SK-N-SH (cell line): ENCODE measurements at regions not wholly inside any gene's neighbourhood (a gene's known extent, or its start where the extent isn't known, plus 50 kb on each side); places are given as distances from the start of the nearest gene placed in this dataset.

ENCODE experiments used
- EP300 ChIP-seq, 2 experiments: IDR thresholded peaks; 2 replicates each; pipeline versions ENCODE4 v1.4.0 to v1.6.1; 2012; ENCODE audit warnings: borderline replicate concordance in 1 of 2, low read depth in 1 of 2, low read length in 1 of 2
- EZH2phosphoT487 ChIP-seq: fragments of 200-600 bp; sonication (generic); IDR thresholded peaks from 2 replicates; pipeline ENCODE4 v1.6.1; 2017; ENCODE audit warnings: low read depth, mixed run types, mild to moderate bottlenecking, antibody characterized with exemption, moderate library complexity, borderline replicate concordance
- FOSL2 ChIP-seq: IDR thresholded peaks from 2 replicates; pipeline ENCODE4 v1.4.0; 2012; ENCODE audit warnings: low read depth, mild to moderate bottlenecking, moderate library complexity, borderline replicate concordance
- FOXM1 ChIP-seq: IDR thresholded peaks from 2 replicates; pipeline ENCODE4 v1.4.0; 2012; ENCODE audit warnings: low read depth, mild to moderate bottlenecking
- GABPA ChIP-seq: IDR thresholded peaks from 2 replicates; pipeline ENCODE4 v1.4.0; 2012; ENCODE audit warnings: low read depth, mild to moderate bottlenecking
- MXI1 ChIP-seq: IDR thresholded peaks from 2 replicates; pipeline ENCODE4 v1.6.1; 2012; ENCODE audit warnings: mild to moderate bottlenecking, low read depth, low read length, improper control_type of control experiment
- POLR2AphosphoS5 ChIP-seq: IDR thresholded peaks from 2 replicates; pipeline ENCODE4 v1.6.1; 2012; ENCODE audit warnings: low read depth, low read length
- SIN3A ChIP-seq: IDR thresholded peaks from 2 replicates; pipeline ENCODE4 v1.6.1; 2012; ENCODE audit warnings: low read depth, mild to moderate bottlenecking, low read length, moderate library complexity, borderline replicate concordance
- TAF1 ChIP-seq: IDR thresholded peaks from 2 replicates; pipeline ENCODE4 v1.6.1; 2012; ENCODE audit warnings: low read depth, mild to moderate bottlenecking, low read length, moderate library complexity, borderline replicate concordance
- YY1 ChIP-seq: IDR thresholded peaks from 2 replicates; pipeline ENCODE4 v1.4.0; 2012; ENCODE audit warnings: low read depth, mild to moderate bottlenecking
- TF ChIP-seq, protein P1 (sequence below): fragments of 200-600 bp; sonication (generic); IDR thresholded peaks from 2 replicates; pipeline ENCODE4 v1.6.1; 2017; ENCODE audit warnings: antibody characterized with exemption, mild to moderate bottlenecking, moderate library complexity
- TF ChIP-seq, protein P2 (sequence below): IDR thresholded peaks from 2 replicates; pipeline ENCODE4 v1.4.0; 2012; ENCODE audit warnings: low read depth

DNA sequence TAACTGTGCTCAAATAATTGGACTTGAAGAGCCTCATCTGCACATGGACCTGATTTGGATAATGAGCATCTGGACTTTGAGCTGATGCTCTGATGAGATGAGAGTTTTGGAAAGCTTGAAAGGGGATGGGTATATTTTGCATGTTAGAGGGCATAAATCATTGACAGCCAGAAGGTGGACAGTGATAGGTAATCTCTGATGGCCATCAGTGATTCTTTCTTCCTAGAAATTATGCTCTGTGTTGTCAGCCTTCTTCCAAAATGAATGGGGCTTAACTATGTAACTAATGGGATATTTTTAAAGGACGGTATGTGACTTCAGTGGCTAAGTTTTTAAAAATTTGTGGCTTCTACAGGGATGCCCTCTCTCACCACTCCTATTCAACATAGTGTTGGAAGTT lies 334.0 kb downstream of the PTTG2 start:
- TF ChIP-seq, protein P1, sequence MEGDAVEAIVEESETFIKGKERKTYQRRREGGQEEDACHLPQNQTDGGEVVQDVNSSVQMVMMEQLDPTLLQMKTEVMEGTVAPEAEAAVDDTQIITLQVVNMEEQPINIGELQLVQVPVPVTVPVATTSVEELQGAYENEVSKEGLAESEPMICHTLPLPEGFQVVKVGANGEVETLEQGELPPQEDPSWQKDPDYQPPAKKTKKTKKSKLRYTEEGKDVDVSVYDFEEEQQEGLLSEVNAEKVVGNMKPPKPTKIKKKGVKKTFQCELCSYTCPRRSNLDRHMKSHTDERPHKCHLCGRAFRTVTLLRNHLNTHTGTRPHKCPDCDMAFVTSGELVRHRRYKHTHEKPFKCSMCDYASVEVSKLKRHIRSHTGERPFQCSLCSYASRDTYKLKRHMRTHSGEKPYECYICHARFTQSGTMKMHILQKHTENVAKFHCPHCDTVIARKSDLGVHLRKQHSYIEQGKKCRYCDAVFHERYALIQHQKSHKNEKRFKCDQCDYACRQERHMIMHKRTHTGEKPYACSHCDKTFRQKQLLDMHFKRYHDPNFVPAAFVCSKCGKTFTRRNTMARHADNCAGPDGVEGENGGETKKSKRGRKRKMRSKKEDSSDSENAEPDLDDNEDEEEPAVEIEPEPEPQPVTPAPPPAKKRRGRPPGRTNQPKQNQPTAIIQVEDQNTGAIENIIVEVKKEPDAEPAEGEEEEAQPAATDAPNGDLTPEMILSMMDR = no peak
- no peak for TF ChIP-seq TAF1
- no peak for TF ChIP-seq FOXM1
- TF ChIP-seq EZH2phosphoT487 = no peak
- TF ChIP-seq FOSL2 = no peak
- no peak for TF ChIP-seq MXI1
- TF ChIP-seq POLR2AphosphoS5 = no peak
- no peak for TF ChIP-seq GABPA
- TF ChIP-seq, protein P2, sequence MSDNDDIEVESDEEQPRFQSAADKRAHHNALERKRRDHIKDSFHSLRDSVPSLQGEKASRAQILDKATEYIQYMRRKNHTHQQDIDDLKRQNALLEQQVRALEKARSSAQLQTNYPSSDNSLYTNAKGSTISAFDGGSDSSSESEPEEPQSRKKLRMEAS = no peak
- TF ChIP-seq SIN3A = no peak
- TF ChIP-seq YY1 = no peak
- TF ChIP-seq EP300 (IDR thresholded peaks at IDR 0.05; ENCODE audit: borderline replicate concordance in 1 of 2, low read depth in 1 of 2, low read length in 1 of 2) = no peak
